CD4-positive, alpha-beta T cell (primary cell): ENCODE measurements at regions not wholly inside any gene's neighbourhood (a gene's known extent, or its start where the extent isn't known, plus 50 kb on each side); places are given as distances from the start of the nearest gene placed in this dataset.

Experiments used
- ATAC-seq: fragments of 200-7000 bp; cut with Tn5 transposase; one replicate; pipeline ENCODE4 v1.10.0; 2022; ENCODE audit warnings: mild to moderate bottlenecking; ENCODE audit not compliant: poor library complexity
- CTCF ChIA-PET: fragments of 350-600 bp; sonication (Branson Sonifier 250); formaldehyde crosslinking; loops from one replicate; lab custom pipeline; 2021; ENCODE audit warnings: antibody characterized with exemption, inconsistent platforms; lab: Charles Lee
- POLR2A ChIA-PET: fragments of 350-600 bp; sonication (Branson Sonifier 250); formaldehyde crosslinking; loops from one replicate; lab custom pipeline; 2021; ENCODE audit warnings: antibody characterized with exemption, inconsistent platforms; lab: Charles Lee
- DNase-seq, 14 experiments: peaks; one replicate each; pipeline ENCODE4 v3.0.0-alpha.2; 2013 to 2020; ENCODE audit warnings: mixed read lengths in 2 of 14
- H3K27ac ChIP-seq, 2 donors: one replicate each; pipeline versions ENCODE4 v1.5.1 to v1.7.0; 2013; ENCODE audit warnings: low read length in 2 of 2, low read depth in 1 of 2, mild to moderate bottlenecking in 1 of 2
- H3K27me3 ChIP-seq, 2 experiments: 1 replicate in 1 of 2; 2 replicates in 1 of 2; pipeline versions ENCODE4 v1.6.1 to v1.7.0; 2013; ENCODE audit warnings: low read length in 2 of 2, control low read depth in 1 of 2, mild to moderate bottlenecking in 1 of 2, moderate library complexity in 1 of 2; ENCODE audit not compliant: insufficient read depth in 2 of 2, control insufficient read depth in 1 of 2
- H3K36me3 ChIP-seq: one replicate; pipeline ENCODE4 v1.6.1; 2013; ENCODE audit warnings: low read length, control low read depth; ENCODE audit not compliant: insufficient read depth
- H3K4me1 ChIP-seq: one replicate; pipeline ENCODE4 v1.6.1; 2013; ENCODE audit warnings: low read length, control low read depth; ENCODE audit not compliant: insufficient read depth
- H3K4me3 ChIP-seq: one replicate; pipeline ENCODE4 v1.5.1; 2013; ENCODE audit warnings: mild to moderate bottlenecking, low read length, moderate library complexity
- H3K9me3 ChIP-seq, 2 experiments: 1 replicate in 1 of 2; 2 replicates in 1 of 2; pipeline versions ENCODE4 v1.6.1 to v1.7.0; 2013; ENCODE audit warnings: low read length in 2 of 2, mild to moderate bottlenecking in 2 of 2, control low read depth in 1 of 2, moderate library complexity in 1 of 2; ENCODE audit not compliant: control insufficient read depth in 1 of 2, insufficient read depth in 1 of 2
- H3K27ac Mint-ChIP-seq: one replicate; pipeline ENCODE4 v1.8.0; 2020; ENCODE audit warnings: mixed read lengths
- H3K27me3 Mint-ChIP-seq: one replicate; pipeline ENCODE4 v1.8.0; 2021; ENCODE audit warnings: mixed read lengths
- H3K36me3 Mint-ChIP-seq: one replicate; pipeline ENCODE4 v1.8.0; 2021; ENCODE audit warnings: low read depth, mixed read lengths
- H3K4me1 Mint-ChIP-seq: one replicate; pipeline ENCODE4 v1.8.0; 2021; ENCODE audit warnings: low read depth, mixed read lengths
- H3K4me3 Mint-ChIP-seq: one replicate; pipeline ENCODE4 v1.8.0; 2020; ENCODE audit warnings: mild to moderate bottlenecking, mixed read lengths
- H3K9me3 Mint-ChIP-seq: one replicate; pipeline ENCODE4 v1.8.0; 2020; ENCODE audit warnings: mixed read lengths
- CTCF ChIP-seq: fragments of 200-600 bp; IDR thresholded peaks from one replicate; pipeline ENCODE4 v1.8.0; 2022; ENCODE audit warnings: antibody characterized with exemption, mild to moderate bottlenecking
- intact Hi-C, 2 experiments: fragments of 100-400 bp; cut with DNase I in 1 of 2; cut with micrococcal nuclease in 1 of 2; formaldehyde crosslinking; loops; one replicate each; pipeline versions ENCODE4 v1.15.1 to v1.9.0; 2023 to 2025; cut with DNase I, micrococcal nuclease

GRCh38 chr5:34600118-34600493, 56.0 kb upstream of the RAI14 start:
- Mint-ChIP-seq H3K9me3 (no peaks in the 10 kb centered on the region), H3K27me3 (no peaks in the 10 kb centered on the region), H3K36me3 (no peaks in the 10 kb centered on the region), H3K27ac (no peak overlapping the region), H3K4me3 (no peak overlapping the region), H3K4me1 (no peaks in the 10 kb centered on the region)
- H3K36me3 ChIP-seq, result no peaks in the 10 kb centered on the region
- ATAC-seq (no peak), DNase-seq (no peak)
- H3K27ac ChIP-seq, result no peak overlapping the region
- no peak for TF ChIP-seq CTCF
- intact Hi-C loops, result no loop called here
- ChIA-PET POLR2A (no interaction called here), CTCF (no interaction called here)
- no peaks in the 10 kb centered on the region for H3K27me3 ChIP-seq
- no peaks in the 10 kb centered on the region for H3K9me3 ChIP-seq
- H3K4me1 ChIP-seq, result no peaks in the 10 kb centered on the region
- H3K4me3 ChIP-seq, result no peak overlapping the region

- Mint-ChIP-seq H3K4me1 (no peaks in the 10 kb centered on the region), H3K27me3 (peaks cover 8% of the 10 kb centered on the region), H3K4me3 (no peak overlapping the region), H3K36me3 (no peaks in the 10 kb centered on the region), H3K9me3 (no peaks in the 10 kb centered on the region), H3K27ac (no peak overlapping the region)
- POLR2A ChIA-PET, result no interaction called here
- CTCF ChIA-PET, result no interaction called here
- intact Hi-C loops, result no loop called here
- Histone ChIP-seq H3K36me3 (no peaks in the 10 kb centered on the region), H3K4me1 (no peaks in the 10 kb centered on the region), H3K4me3 (no peak overlapping the region), H3K27me3 (no peaks in the 10 kb centered on the region), H3K27ac (no peak overlapping the region), H3K9me3 (no peaks in the 10 kb centered on the region)
- no peak for TF ChIP-seq CTCF
- ATAC-seq (no peak), DNase-seq (no peak)
Measured at GRCh38 chr5:34603378-34603777, 52.8 kb upstream of the RAI14 start.

GRCh38 chr5:34604119-34604675, 51.9 kb upstream of the RAI14 start:
- no peak overlapping the region for H3K27ac ChIP-seq
- H3K4me1 ChIP-seq, result no peaks in the 10 kb centered on the region
- H3K36me3 ChIP-seq, result no peaks in the 10 kb centered on the region
- POLR2A ChIA-PET, result no interaction called here
- no peaks in the 10 kb centered on the region for H3K9me3 ChIP-seq
- Mint-ChIP-seq H3K4me3 (no peak overlapping the region), H3K9me3 (no peaks in the 10 kb centered on the region), H3K27me3 (peaks cover 8% of the 10 kb centered on the region), H3K36me3 (no peaks in the 10 kb centered on the region), H3K4me1 (no peaks in the 10 kb centered on the region), H3K27ac (no peak overlapping the region)
- no peaks in the 10 kb centered on the region for H3K27me3 ChIP-seq
- ATAC-seq, result no peak
- no peak for TF ChIP-seq CTCF
- no peak overlapping the region for H3K4me3 ChIP-seq
- DNase-seq, result no peak
- intact Hi-C loops, result no loop called here
- CTCF ChIA-PET, result no interaction called here
